A673 (cell line): ENCODE measurements at regions not wholly inside any gene's neighbourhood (a gene's known extent, or its start where the extent isn't known, plus 50 kb on each side); places are given as distances from the start of the nearest gene placed in this dataset.
A peak's percentile ranks its signal among the peaks of the same experiment; 100 is the strongest.

Experiments used
- BruUV-seq: library from RNA; stranded (reverse); fragments of 400-500 nt; replicated peaks from 2 replicates; lab custom pipeline; 2021; lab: Mats Ljungman, UMichigan
- CTCF ChIA-PET: fragments of 300-600 bp; sonication (Branson Sonifier 250); formaldehyde crosslinking; loops from one replicate; lab custom pipeline; 2022; ENCODE audit warnings: antibody characterized with exemption; lab: Charles Lee
- POLR2A ChIA-PET: fragments of 300-600 bp; sonication (Branson Sonifier 250); formaldehyde crosslinking; loops from one replicate; lab custom pipeline; 2022; ENCODE audit warnings: antibody characterized with exemption; ENCODE audit not compliant: low non-redundant PET; lab: Charles Lee
- DNase-seq: peaks from one replicate; pipeline ENCODE4 v3.0.0-alpha.2; 2015; ENCODE audit warnings: low spot score
- H3K27ac ChIP-seq: fragments of 200-600 bp; sonication (generic); 2 replicates; pipeline ENCODE4 v1.5.1; 2016; ENCODE audit warnings: mixed run types, low read depth, mild to moderate bottlenecking, mixed read lengths, antibody characterized with exemption, low read length; ENCODE audit not compliant: poor library complexity, severe bottlenecking
- H3K27me3 ChIP-seq: fragments of 200-600 bp; sonication (generic); replicated peaks from 2 replicates; pipeline ENCODE4 v1.6.1; 2017; ENCODE audit warnings: mixed run types, low read depth, mild to moderate bottlenecking, mixed read lengths, antibody characterized with exemption, low read length; ENCODE audit not compliant: insufficient read depth, poor library complexity
- H3K36me3 ChIP-seq: fragments of 200-600 bp; sonication (generic); 2 replicates; pipeline ENCODE4 v1.6.1; 2016; ENCODE audit warnings: mixed run types, mild to moderate bottlenecking, mixed read lengths, antibody characterized with exemption, low read length; ENCODE audit not compliant: insufficient read depth, poor library complexity, severe bottlenecking
- H3K4me1 ChIP-seq: fragments of 200-600 bp; sonication (generic); 2 replicates; pipeline ENCODE4 v1.6.1; 2017; ENCODE audit warnings: mixed run types, mild to moderate bottlenecking, mixed read lengths, antibody characterized with exemption, low read length; ENCODE audit not compliant: insufficient read depth, poor library complexity, severe bottlenecking
- H3K4me3 ChIP-seq: fragments of 200-600 bp; sonication (generic); 2 replicates; pipeline ENCODE4 v1.5.1; 2016; ENCODE audit warnings: low read depth, mixed run types, mild to moderate bottlenecking, mixed read lengths, low read length; ENCODE audit not compliant: poor library complexity, severe bottlenecking
- H3K9me3 ChIP-seq: fragments of 200-600 bp; sonication (generic); 2 replicates; pipeline ENCODE4 v1.6.1; 2016; ENCODE audit warnings: mixed run types, low read depth, mild to moderate bottlenecking, mixed read lengths, antibody characterized with exemption, low read length; ENCODE audit not compliant: poor library complexity, severe bottlenecking
- EZH2 ChIP-seq: fragments of 200-600 bp; sonication (generic); IDR thresholded peaks from 2 replicates; pipeline ENCODE4 v1.6.1; 2017; ENCODE audit warnings: borderline replicate concordance, low read depth, mild to moderate bottlenecking, mixed read lengths, antibody characterized with exemption, low read length; ENCODE audit not compliant: poor library complexity, severe bottlenecking
- intact Hi-C: fragments of 100-400 bp; cut with micrococcal nuclease; formaldehyde crosslinking; loops from one replicate; pipeline ENCODE4 v1.10.0; 2022; ENCODE audit not compliant: unreplicated experiment
- TF ChIP-seq, protein P1 (sequence below): fragments of 300-800, 200-600 bp; sonication (generic); conservative IDR thresholded peaks from 2 replicates; pipeline ENCODE4 v1.5.1; 2017; ENCODE audit warnings: low read depth, mild to moderate bottlenecking, antibody characterized with exemption, low read length, moderate library complexity, mixed read lengths

DNA sequence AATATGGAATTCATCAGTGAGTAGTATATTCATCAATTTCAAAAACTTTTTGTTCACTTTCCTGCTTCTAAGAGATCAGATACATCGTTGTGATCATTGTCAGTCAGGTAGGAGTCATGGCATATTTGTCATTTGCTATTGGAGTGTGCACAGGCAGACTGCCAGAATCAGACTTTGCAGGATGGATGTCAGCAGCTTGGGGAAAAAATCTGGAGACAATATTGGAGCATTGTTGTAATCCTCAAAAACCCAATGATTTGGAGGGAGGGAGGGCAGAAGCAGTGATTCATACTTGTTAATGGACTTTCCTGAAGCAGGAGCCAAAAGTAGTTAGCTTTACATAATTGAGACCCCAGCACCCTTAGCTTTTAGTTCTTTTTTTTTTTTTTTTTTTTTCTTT is 59.6 kb upstream of the DRP2 start:
- ChIA-PET POLR2A (no interaction called here), CTCF (interaction anchor here (0.6 kb wide), 1 partner anchor 458 kb away, joined by 4 read pairs; no protein-coding TSS in a partner anchor)
- DNase-seq, result no peak
- H3K4me3 ChIP-seq, result no peak overlapping the region
- intact Hi-C loops, result no loop called here
- BruUV-seq, result no TSS peak
- no peaks in the 10 kb centered on the region for H3K27me3 ChIP-seq
- no peaks in the 10 kb centered on the region for H3K4me1 ChIP-seq
- no peak for TF ChIP-seq EZH2
- TF ChIP-seq, protein P1, sequence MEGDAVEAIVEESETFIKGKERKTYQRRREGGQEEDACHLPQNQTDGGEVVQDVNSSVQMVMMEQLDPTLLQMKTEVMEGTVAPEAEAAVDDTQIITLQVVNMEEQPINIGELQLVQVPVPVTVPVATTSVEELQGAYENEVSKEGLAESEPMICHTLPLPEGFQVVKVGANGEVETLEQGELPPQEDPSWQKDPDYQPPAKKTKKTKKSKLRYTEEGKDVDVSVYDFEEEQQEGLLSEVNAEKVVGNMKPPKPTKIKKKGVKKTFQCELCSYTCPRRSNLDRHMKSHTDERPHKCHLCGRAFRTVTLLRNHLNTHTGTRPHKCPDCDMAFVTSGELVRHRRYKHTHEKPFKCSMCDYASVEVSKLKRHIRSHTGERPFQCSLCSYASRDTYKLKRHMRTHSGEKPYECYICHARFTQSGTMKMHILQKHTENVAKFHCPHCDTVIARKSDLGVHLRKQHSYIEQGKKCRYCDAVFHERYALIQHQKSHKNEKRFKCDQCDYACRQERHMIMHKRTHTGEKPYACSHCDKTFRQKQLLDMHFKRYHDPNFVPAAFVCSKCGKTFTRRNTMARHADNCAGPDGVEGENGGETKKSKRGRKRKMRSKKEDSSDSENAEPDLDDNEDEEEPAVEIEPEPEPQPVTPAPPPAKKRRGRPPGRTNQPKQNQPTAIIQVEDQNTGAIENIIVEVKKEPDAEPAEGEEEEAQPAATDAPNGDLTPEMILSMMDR, result no peak
- H3K36me3 ChIP-seq, result peaks cover 5% of the 10 kb centered on the region
- no peak overlapping the region for H3K27ac ChIP-seq
- no peaks in the 10 kb centered on the region for H3K9me3 ChIP-seq

DNA sequence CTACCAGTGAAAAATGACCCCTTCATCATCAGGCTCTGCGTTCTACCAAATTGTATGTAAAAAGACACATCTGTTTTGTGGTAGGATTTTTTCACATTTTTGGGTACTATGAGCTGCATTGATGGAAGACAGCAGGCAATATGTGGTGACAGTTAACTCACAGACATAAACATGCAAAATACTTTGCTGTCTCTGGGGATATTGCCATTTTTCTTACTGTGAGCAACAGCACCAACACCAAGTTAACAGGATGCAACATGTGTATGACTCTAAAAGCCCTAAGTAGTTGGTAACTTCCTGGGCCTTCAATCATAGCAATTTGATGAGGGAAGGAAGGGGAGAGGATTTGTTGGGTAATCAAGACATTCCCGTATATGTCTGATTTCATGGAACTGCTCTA is 56.4 kb upstream of the DRP2 start:
- no peaks in the 10 kb centered on the region for H3K27me3 ChIP-seq
- no peaks in the 10 kb centered on the region for H3K4me1 ChIP-seq
- no peaks in the 10 kb centered on the region for H3K9me3 ChIP-seq
- no peak overlapping the region for H3K27ac ChIP-seq
- TF ChIP-seq EZH2, result no peak
- TF ChIP-seq, protein P1, result no peak
- DNase-seq, result no peak
- CTCF ChIA-PET, result no interaction called here
- H3K36me3 ChIP-seq, result peaks cover 5% of the 10 kb centered on the region
- POLR2A ChIA-PET, result no interaction called here
- BruUV-seq, result no TSS peak
- H3K4me3 ChIP-seq, result no peak overlapping the region
- intact Hi-C loops, result no loop called here

DNA sequence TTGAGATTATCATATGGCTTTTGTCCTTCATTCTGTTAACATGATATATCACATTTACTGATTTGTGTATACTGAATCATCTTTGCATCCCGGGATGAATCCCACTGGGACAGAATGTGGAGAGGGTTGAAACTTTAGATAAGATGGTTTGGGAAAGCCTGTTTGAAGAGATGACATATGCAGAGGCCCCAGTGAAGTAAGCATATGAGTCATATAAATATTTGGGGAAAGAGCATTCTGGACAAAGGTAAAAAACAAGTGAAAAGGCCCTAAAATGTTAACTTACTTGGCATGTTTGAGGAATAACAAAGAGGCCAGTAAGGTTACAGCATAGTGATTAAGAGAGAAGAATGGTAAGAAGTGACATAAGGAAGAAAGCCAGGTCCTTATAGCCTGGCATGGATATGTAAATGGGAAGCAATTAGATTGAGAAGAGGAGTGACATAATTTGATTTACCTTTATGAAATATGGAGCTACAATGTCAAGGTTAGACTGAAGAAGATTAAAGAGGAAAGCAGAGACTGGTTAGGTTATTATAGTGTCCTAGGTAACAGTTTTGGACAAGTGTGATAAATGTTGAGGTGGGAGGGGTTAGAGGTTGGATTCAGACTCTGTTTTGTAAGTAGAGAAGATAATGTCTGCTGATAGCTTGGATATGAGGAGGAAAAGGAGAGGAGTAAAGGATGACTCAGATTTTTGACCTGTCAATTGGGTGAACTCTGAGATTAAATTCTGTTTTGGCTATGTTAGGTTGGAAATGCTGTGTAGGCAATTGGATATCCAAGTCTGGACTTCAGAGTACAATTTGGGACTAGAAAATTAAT is 54.6 kb upstream of the DRP2 start:
- no peak overlapping the region for H3K27ac ChIP-seq
- TSS peak; percentile 37 for BruUV-seq
- no peaks in the 10 kb centered on the region for H3K27me3 ChIP-seq
- POLR2A ChIA-PET, result no interaction called here
- TF ChIP-seq, protein P1, result no peak
- no peak for TF ChIP-seq EZH2
- CTCF ChIA-PET, result no interaction called here
- H3K4me3 ChIP-seq, result no peak overlapping the region
- H3K9me3 ChIP-seq, result no peaks in the 10 kb centered on the region
- peaks cover 5% of the 10 kb centered on the region for H3K36me3 ChIP-seq
- DNase-seq, result no peak
- H3K4me1 ChIP-seq, result no peaks in the 10 kb centered on the region
- intact Hi-C loops, result no loop called here
